Skeletal muscle tissue (tissue), 4 donors: ENCODE measurements at regions not wholly inside any gene's neighbourhood (a gene's known extent, or its start where the extent isn't known, plus 50 kb on each side); places are given as distances from the start of the nearest gene placed in this dataset. TPM values are rescaled to one million over a fixed set of nuclear protein-coding genes. Genes with fewer than 3 reads are reported as not detected.

Experiments used
- H3K27ac ChIP-seq: one replicate; pipeline ENCODE4 v1.7.0; 2013; ENCODE audit warnings: mild to moderate bottlenecking, low read depth, low read length, inconsistent platforms
- H3K27me3 ChIP-seq, 3 donors: one replicate each; pipeline ENCODE4 v1.7.0; 2013; ENCODE audit warnings: low read length in 3 of 3; ENCODE audit not compliant: control insufficient read depth in 3 of 3, insufficient read depth in 3 of 3
- H3K36me3 ChIP-seq, 3 donors: one replicate each; pipeline ENCODE4 v1.7.0; 2013; ENCODE audit warnings: low read length in 3 of 3; ENCODE audit not compliant: control insufficient read depth in 3 of 3, insufficient read depth in 3 of 3
- H3K4me1 ChIP-seq, 3 donors: one replicate each; pipeline ENCODE4 v1.7.0; 2013; ENCODE audit warnings: low read length in 3 of 3, mild to moderate bottlenecking in 3 of 3; ENCODE audit not compliant: control insufficient read depth in 3 of 3, insufficient read depth in 3 of 3
- H3K4me3 ChIP-seq, 3 donors: one replicate each; pipeline ENCODE4 v1.7.0; 2013; ENCODE audit warnings: low read length in 3 of 3
- H3K9ac ChIP-seq, 3 donors: one replicate each; pipeline ENCODE4 v1.7.0; 2013; ENCODE audit warnings: low read length in 3 of 3, mild to moderate bottlenecking in 3 of 3, moderate library complexity in 2 of 3, low read depth in 1 of 3
- H3K9me3 ChIP-seq, 3 donors: one replicate each; pipeline ENCODE4 v1.7.0; 2013; ENCODE audit warnings: low read length in 3 of 3; ENCODE audit not compliant: control insufficient read depth in 3 of 3
- small RNA-seq: library from RNA; depleted of rRNA; stranded (forward); fragments of <200 nt; gene quantifications from one replicate; pipeline ENCODE3, GENCODE V24; 2014
- donor health status: Osteomylitis.

DNA sequence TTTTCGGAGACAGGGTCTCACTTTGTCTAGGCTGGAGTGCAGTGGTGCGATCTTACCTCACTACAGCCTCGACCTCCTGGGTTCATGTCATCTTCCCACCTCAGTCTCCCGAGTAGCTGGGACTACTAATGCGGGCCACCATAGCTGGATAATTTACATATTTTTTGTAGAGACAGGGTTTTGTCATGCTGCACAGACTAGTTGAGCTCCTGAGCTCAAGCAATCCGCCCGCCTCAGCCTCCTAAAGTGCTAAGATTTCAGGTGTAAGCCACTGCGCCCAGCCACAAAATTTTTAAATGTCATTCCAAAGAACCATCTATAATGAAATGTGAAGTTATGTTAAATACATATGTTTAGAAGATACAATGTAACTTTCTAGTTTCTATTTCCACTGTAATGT, 4747.7 kb upstream of the OR11H1 start:
- Histone ChIP-seq H3K9me3 (peaks cover 0 to 5% (median 2%) of the 10 kb centered on the region in 3 donors), H3K27ac (no peak overlapping the region), H3K9ac (no peak overlapping the region), H3K4me3 (no peak overlapping the region), H3K4me1 (no peaks in the 10 kb centered on the region), H3K27me3 (no peaks in the 10 kb centered on the region), H3K36me3 (no peaks in the 10 kb centered on the region)

DNA sequence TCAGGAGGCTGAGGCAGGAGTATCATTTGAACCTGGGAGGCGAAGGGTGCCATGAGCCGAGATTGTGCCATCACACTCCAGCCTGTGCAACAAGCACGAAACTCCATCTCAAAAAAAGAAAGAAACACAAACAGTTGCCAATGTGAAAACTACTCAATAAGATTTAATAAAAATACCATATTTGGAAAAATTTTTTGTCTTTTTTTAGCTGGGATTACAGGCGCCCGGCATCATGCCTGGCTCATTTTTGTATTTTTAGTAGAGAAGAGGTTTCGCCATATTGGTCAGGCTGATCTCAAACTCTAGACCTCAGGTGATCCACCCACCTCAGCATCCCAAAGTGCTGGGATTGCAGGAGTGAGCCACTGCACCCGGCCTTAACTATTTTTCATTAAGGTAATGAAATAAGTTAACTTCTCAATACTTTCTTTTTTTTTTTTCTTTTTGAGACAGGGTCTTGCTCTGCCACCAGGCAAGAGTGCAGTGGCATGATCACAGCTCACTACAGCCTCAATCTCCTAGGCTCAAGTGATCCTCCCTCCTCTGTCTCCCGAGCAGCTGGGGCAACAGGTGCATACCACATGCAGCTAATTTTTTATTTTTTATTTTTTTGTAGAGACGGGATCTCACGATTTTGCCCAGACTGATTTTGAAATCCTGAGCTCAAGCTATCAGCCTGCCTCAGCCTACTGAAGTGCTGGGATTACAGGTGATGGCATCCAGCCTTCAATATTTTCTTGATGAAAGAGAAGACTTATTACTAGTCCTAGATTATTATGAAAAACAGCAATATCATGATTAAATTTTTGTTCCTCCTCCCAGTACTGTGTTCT, 4746.2 kb upstream of the OR11H1 start:
- no peak overlapping the region for H3K27ac ChIP-seq
- H3K9ac ChIP-seq = no peak overlapping the region
- no peaks in the 10 kb centered on the region for H3K4me1 ChIP-seq
- H3K4me3 ChIP-seq = no peak overlapping the region
- H3K9me3 ChIP-seq = peaks cover 0 to 3% (median 2%) of the 10 kb centered on the region in 3 donors
- no peaks in the 10 kb centered on the region for H3K27me3 ChIP-seq
- H3K36me3 ChIP-seq = no peaks in the 10 kb centered on the region

Small RNAs in the stretch of these regions (small RNA-seq; reads per million reads assigned to genes)
- gene RF00004 = not detected
